ENCODE measurements at regions not wholly inside any gene's neighbourhood (a gene's known extent, or its start where the extent isn't known, plus 50 kb on each side); places are given as distances from the start of the nearest gene placed in this dataset.

GRCh38 chr2:207475546-207475945 is 54.2 kb upstream of the CREB1 start (continued):
- TF ChIP-seq, protein P1, sequence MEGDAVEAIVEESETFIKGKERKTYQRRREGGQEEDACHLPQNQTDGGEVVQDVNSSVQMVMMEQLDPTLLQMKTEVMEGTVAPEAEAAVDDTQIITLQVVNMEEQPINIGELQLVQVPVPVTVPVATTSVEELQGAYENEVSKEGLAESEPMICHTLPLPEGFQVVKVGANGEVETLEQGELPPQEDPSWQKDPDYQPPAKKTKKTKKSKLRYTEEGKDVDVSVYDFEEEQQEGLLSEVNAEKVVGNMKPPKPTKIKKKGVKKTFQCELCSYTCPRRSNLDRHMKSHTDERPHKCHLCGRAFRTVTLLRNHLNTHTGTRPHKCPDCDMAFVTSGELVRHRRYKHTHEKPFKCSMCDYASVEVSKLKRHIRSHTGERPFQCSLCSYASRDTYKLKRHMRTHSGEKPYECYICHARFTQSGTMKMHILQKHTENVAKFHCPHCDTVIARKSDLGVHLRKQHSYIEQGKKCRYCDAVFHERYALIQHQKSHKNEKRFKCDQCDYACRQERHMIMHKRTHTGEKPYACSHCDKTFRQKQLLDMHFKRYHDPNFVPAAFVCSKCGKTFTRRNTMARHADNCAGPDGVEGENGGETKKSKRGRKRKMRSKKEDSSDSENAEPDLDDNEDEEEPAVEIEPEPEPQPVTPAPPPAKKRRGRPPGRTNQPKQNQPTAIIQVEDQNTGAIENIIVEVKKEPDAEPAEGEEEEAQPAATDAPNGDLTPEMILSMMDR (IDR thresholded peaks at IDR 0.05; ENCODE audit: low read depth, low read length, missing input control): no peak

DNA sequence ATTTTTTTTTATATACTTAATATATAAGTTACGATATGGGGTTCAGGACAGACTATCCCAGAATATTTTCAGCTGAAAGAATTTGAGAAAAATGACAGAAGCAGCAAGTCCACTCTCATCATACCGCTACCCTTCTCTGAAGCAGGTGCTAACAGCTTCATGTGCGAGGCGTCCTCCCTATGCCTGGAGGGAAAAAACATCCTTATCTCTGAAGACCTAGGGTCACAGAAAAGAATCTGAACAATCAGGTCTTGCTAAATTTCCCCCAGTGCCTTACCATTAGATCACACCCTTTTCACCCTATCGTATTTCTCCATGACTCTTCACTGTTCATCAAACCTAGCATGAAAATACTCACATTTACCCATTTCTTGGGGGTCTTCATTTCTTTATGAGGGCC is 51.9 kb upstream of the CREB1 start:
- no peaks in the 10 kb centered on the region for H3K9me3 ChIP-seq (ENCODE audit: control insufficient read depth in 4 of 4, low read length in 3 of 4)
- TF ChIP-seq EGR1 (IDR thresholded peaks at IDR 0.05; ENCODE audit: low read depth in 2 of 2): no peak
- no peak for TF ChIP-seq HNF4A (conservative IDR thresholded peaks at IDR 0.05)
- no peak for TF ChIP-seq GABPA (IDR thresholded peaks at IDR 0.05 in 1 of 2, conservative IDR thresholded peaks at IDR 0.05 in 1 of 2)
- no peak for TF ChIP-seq HNF4G (IDR thresholded peaks at IDR 0.05)
- TF ChIP-seq YY1 (IDR thresholded peaks at IDR 0.05): no peak
- TF ChIP-seq, protein P1 (IDR thresholded peaks at IDR 0.05; ENCODE audit: low read depth, low read length, missing input control): no peak
- no peak for TF ChIP-seq FOXA1 (IDR thresholded peaks at IDR 0.05)
- no peak for TF ChIP-seq JUND (IDR thresholded peaks at IDR 0.05)
- TF ChIP-seq, protein P2, sequence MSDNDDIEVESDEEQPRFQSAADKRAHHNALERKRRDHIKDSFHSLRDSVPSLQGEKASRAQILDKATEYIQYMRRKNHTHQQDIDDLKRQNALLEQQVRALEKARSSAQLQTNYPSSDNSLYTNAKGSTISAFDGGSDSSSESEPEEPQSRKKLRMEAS (IDR thresholded peaks at IDR 0.05): no peak
- TF ChIP-seq NR2F2 (IDR thresholded peaks at IDR 0.05): no peak
- no peak for TF ChIP-seq REST (IDR thresholded peaks at IDR 0.05)
- TF ChIP-seq, protein P3, sequence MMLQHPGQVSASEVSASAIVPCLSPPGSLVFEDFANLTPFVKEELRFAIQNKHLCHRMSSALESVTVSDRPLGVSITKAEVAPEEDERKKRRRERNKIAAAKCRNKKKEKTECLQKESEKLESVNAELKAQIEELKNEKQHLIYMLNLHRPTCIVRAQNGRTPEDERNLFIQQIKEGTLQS (IDR thresholded peaks at IDR 0.05): no peak
- TF ChIP-seq ZBTB33 (IDR thresholded peaks at IDR 0.05): no peak
- no peak for TF ChIP-seq RAD21 (IDR thresholded peaks at IDR 0.05)
- no peak for TF ChIP-seq FOXA2 (IDR thresholded peaks at IDR 0.05)
- TF ChIP-seq RXRA (IDR thresholded peaks at IDR 0.05): no peak
- no peak for TF ChIP-seq TAF1 (conservative IDR thresholded peaks at IDR 0.05)
- TF ChIP-seq SP1 (IDR thresholded peaks at IDR 0.05): no peak

More for the DNA sequence above, 51.9 kb upstream of the CREB1 start:
- no peak overlapping the region for H3K27ac ChIP-seq (ENCODE audit: low read depth in 1 of 2, low read length in 2 of 2)
- H3K27me3 ChIP-seq (ENCODE audit: control insufficient read depth in 4 of 4, insufficient read depth in 4 of 4, low read length in 3 of 4): no peaks in the 10 kb centered on the region
- no peak overlapping the region for H3K4me3 ChIP-seq (ENCODE audit: low read depth in 1 of 3, low read length in 3 of 3)
- 88% methylated on average over 5 of the region's 5 CpGs for WGBS
- no peak for DNase-seq (ENCODE audit: low spot score)
- no peak overlapping the region for H3K9ac ChIP-seq (ENCODE audit: low read depth in 1 of 2, low read length in 2 of 2)
- no peaks in the 10 kb centered on the region for H3K36me3 ChIP-seq (ENCODE audit: control insufficient read depth in 4 of 4, insufficient read depth in 3 of 4, low read depth in 1 of 4, low read length in 3 of 4)
- peaks cover 0 to 4% (median 2%) of the 10 kb centered on the region in 4 donors for H3K4me1 ChIP-seq (ENCODE audit: control insufficient read depth in 4 of 4, insufficient read depth in 4 of 4, low read length in 3 of 4)

All from liver (tissue), 8 donors.